DMS153 treated with DMSO at 0.1 percent for 48 hours (cell line): ENCODE measurements at regions not wholly inside any gene's neighbourhood (a gene's known extent, or its start where the extent isn't known, plus 50 kb on each side); places are given as distances from the start of the nearest gene placed in this dataset.
"Not testable (repeated sequence)": the region's sequence is repeated elsewhere in the genome, so short reads cannot be mapped to it uniquely, and the experiment has no call there.

Source experiments
- DNase-seq: peaks from one replicate; lab custom pipeline; 2025; ENCODE audit not compliant: unreplicated experiment; lab: John Stamatoyannopoulos, UW

DNA sequence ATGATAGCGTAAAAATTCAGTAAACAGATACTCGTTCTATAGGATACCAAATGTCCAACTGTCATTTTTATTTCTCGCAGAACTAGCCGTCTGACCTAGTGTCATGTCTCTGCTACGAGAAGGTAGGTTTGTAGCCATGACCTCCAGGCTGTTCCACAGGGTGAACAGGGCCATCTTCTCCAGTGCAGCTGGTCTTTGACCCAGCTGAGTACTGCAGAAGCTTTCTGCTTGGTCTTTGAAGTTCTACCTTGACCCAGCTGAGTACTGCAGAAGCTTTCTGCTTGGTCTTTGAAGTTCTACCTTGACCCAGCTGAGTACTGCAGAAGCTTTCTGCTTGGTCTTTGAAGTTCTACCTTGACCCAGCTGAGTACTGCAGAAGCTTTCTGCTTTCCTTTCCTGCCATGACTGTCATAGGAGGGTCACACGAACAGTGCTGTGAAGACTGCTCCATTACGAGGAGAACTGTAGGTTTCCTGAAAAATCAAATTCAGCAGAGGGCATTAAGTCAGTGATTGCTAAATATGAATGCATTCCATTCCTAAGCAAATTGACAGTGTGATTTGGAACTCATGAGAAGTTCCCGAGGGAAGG lies 532.8 kb upstream of the NRP1 start:
- DNase-seq: not testable (repeated sequence)

DNA sequence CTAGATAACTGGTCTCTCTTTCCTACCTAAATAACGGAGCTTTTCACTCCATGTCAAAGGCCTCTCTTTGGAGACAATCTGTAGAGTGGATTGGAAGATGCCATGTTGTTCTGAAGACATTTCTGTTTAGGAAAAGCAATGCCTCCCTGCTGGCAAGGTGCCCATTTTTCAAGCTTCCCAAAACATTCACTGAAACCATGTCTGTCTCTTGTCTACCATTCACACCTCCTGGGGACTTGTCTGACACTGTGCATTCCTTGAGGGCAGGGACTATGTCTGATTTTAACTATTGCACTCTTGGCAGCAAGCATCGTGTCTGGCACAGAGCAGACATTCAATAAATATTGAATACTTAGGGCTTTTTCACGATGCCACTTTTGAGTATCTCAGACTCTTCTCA lies 528.9 kb upstream of the NRP1 start:
- no peak for DNase-seq

DNA sequence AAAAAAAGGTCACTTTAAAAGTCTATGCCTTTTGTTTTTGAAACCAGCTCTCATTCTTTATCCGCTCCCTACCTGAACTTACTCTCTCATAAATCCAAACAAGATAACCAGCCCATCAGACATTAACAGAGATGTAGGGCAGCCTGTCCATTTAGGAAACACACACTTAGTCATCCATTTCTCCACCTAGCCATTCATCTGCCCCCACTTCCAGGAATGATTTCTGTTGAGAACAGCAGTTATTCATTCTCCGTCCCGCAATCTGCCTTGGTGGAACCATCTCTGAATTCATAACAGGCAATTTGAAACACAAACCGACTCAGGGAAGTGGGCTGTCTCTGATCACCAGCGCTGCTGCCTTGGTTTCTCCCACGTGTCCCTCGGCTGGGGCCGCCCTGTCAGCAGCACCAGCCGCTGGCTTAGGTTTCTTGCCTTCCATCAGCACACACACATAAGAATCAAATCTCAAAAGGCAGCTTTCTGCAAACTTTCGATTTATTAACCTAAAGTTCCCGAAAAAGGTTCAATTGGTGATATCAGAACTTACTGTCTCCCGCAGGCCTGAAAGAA lies 528.2 kb upstream of the NRP1 start:
- no peak for DNase-seq

DNA sequence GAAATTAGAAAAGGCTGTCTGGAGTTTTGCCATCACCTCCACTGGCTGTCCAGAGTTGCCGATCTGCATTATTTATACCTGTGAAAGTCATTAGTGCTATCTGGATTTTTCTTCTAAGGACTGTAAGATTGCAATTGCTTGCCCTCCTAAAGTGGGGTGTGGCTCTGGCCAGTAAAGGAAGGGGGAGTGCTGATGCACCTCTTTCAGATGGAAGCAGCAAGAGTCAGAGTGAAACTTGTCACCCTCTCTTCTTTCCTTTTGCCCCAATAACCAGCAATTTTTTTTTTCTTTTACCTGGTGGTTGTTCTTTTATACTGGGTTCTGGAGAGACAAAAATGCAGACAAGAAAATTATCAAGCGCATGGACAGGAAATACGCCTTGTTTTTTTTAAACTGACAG lies 527.4 kb upstream of the NRP1 start:
- no peak for DNase-seq

DNA sequence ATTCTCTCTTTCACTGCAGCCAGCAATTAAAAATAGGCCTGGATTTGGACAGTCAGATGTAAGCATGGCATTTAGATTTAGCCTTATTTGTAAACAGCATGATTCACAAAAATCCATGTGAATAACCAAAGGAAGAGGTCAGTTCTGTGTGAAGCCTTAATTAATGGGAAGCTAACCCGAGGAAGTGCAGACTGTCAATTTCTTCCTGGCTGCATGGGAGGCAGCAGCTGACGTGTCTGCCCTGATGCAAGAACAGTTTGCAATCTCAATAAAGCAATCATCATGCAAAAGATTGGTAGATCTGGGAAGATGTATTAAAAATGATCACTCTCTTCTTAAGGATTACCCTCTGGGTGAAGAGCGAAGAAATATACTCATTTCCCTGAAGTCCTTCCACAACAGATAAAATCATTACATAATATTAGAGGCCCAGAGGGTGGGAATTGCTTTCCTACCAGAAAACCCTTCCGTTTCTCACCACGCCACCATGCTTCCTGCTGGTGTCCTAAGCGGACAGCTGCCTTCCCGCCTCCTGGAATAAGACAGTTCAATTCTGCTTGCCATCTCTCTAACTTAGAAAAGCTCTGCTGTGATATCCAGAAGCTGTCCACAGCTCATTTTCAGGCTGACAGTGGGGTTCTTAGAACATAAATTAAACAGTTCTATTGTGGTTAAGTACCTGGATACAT lies 526.7 kb upstream of the NRP1 start:
- no peak for DNase-seq

DNA sequence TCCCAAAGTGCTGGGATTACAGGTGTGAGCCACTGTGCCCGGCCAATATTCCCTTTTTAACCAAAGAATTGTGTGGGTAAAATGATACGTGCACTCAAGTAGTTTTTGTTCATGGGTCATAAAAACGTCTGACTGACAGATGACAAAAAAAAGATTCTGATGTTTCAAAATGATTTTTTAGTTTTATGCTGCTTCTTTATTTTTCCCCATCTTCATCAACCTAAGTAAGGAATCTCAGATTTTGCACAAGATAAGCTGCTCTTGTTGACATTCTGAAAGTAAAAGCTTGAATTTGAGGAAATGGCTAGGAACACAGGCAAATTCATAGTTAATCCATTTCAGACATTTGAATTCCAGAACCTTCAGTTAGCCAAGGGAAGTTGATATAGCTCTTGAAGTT lies 526.1 kb upstream of the NRP1 start:
- DNase-seq: no peak

DNA sequence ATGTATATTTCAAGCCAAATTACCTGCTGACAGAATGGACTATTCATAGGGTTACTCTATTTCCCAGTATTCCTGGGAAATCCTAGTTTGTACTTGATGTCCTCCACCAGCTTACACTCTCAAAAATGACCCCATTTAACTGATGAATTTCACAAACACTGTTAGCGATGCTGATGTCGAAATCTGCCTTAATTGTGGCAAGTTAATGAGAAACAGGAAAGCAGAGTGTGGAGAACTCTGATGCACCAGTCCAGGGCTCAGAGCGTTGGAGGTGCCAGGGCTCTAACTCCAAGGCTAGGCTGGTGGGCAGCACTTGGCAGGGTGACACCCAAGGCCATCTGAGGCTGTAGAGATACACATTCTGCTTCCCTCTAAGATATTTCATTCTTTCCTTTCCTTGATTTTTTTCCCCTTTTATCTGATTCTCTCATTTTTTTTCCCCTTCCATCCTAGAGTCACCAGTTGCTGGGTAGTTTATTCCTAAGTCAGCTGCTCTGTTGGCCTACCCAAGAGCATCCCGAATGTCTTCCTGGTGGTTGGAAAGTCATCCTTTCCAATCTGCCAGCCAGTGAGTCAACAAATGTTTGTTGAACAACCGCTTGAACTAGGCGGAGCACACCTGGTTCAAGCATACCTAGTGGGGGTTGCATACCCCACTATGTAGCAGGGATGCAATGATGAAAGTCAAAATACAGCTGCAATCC lies 525.0 kb upstream of the NRP1 start:
- DNase-seq: no peak

DNA sequence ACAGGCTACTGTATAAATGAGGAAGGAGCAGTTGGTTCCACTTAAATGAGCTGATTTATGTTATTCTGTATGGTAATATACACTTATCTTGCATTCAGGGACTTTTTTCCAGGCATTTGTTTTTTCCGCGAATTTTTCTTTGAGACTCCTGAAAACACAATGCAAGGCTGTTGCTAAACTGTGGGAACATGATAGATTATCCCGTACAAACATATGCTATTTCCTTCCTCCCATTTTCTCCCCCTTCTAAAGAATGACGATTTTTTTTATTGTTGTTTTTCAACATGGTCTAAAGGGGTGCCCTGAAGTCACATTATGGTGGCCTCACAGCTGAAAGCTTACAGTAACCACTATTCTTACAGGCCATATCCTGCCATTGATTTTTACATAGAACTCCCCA lies 523.9 kb upstream of the NRP1 start:
- DNase-seq: no peak

DNA sequence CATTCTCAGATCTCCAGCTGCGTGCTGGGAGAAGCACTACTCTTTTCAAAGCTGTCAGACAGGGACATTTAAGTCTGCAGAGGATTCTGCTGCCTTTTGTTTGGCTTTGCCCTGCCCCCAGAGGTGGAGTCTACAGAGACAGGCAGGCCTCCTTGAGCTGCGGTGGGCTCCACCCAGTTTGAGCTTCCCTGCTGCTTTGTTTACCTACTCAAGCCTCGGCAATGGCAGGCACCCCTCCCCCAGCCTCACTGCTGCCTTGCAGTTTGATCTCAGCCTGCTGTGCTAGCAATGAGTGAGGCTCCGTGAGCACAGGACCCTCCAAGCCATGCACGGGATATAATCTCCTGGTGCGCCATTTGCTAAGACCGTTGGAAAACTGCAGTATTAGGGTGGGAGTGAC lies 518.8 kb upstream of the NRP1 start:
- not testable (repeated sequence) for DNase-seq

DNA sequence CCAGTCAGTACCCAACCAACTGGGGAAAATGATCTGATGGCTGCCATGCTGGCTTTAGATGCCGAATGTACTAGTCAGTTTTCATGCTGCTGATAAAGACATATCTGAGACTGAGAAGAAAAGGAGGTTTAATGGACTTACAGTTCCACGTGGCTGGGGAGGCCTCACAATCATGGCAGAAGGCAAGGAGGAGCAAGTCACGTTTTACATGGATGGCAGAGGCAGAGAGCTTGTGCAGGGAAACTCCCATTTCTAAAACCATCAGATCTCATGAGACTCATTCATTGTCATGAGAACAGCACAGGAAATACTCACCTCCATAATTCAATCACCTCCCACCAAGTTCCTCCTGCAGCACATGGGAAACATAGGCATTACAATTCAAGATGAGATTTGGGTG lies 508.9 kb upstream of the NRP1 start:
- no peak for DNase-seq

DNA sequence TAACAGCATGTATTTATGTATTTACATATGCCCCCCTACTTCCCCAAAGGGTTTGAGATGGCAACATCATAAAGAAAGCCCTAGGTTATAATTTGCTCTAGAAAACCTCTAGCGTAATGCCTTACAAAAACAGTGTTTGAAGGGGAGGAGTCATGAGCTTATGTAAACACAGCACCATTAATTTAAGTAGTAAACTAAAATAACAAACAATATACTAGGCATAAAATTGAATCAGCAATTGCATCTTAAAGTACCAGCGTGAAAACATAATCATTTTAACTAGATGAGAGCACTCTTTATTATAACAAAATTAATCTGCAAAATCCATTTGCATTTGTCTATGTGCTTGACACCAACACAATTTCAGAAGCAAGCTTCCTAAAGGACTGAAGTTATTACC lies 507.2 kb upstream of the NRP1 start:
- no peak for DNase-seq

DNA sequence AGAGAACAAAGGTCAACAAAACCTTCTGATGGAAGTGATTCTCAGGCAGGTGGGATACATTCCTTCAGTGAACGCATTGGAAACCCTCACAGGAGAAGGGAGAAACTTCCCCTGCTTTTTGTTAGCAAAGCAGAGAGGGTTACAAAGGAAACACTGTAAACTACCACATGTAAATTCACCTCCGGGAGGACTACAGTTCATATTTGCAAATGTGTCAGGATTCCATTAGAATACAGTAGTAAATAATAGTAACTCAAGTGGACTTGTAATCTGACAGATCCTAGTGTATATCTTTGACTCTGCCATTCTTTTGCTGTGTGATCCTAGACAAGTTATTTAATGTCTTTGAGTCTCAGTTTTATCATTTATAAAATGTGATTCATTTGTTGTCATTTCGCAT lies 504.3 kb upstream of the NRP1 start:
- no peak for DNase-seq

DNA sequence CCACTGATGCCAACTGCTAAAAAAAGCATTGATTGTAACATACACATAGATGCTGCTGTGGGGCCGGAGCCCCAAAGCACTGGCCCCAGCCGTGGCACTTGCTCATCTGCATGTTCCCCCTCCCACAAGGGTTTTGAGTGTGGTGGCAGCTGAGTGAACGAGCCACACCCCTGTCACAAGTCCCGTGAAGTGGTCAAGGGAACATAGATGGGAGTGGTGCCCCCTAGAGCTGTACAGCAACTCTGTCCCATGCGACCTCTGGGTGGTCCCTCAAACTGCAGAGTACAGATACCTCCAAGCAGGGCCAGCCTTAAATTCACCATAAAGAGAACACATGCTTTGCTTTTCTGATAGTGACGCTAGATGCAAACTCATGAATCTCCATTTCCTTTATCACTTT lies 503.3 kb upstream of the NRP1 start:
- no peak for DNase-seq

DNA sequence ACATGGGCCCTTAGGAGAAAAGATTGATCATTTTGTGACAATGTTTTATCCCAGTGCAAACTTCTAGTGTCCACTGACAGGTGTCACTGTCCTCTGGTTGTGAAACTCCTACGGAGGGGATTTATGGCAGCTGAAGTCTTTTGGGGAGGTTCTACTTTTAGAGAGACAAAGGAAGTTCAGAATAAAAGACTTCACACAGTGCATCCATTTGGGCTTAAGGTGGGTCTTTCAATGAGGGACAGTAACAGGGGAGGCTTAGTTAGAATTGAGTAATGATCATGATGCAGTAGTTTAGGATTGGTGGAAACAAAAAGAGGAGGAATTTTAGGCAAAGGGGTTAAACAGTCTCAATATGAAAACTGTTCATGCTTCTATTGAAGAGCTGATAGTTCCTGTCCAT lies 501.1 kb upstream of the NRP1 start:
- DNase-seq: no peak

DNA sequence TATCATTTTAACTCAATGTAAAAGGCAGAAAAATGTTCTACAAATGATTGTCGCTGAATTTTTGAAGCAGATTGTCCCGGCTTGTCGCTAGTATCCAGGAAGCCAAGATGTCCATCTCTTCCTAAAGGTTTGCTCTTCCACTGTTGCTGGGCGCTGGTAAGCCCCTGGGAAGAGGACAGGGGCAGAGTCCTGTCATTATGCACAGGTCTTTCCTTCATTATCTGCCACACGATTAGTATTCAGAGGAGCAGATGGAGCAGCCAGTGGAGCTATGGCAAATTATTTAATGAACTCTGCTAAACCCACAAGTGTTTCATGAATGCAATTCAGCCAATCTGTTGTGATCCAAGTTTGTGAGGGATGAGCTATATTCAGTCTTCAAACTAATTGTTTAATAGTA lies 499.1 kb upstream of the NRP1 start:
- DNase-seq: no peak

DNA sequence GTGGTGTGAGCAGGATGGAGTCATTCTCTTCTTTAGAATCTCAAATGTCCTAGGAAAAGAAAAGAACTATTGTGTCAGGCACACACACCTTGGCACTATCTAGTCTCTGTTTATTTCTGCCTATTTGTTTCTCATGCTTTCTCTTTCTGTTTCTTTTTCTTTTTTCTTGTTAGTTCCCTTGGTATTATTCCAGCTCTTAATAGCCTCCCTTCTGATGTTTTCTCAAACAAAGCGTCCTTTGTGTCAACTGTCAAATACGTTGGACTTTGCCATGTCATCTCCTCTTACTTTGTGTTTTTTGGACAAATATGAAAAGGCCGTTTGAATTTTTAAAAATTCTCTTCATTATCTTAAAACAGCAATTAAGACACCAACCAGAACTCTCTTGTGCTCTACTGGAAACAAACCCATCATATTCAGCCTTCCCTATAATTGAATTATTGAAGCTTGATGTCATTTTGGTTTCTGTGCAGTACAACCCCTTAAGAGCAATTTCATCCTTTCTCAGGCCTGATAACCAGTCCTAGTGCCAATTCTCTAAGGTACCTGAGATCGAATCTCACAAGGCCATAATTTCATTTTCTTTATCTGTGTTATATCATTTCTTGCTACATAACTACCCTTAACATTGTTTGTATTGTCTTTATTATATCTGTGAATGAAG lies 497.8 kb upstream of the NRP1 start:
- no peak for DNase-seq

DNA sequence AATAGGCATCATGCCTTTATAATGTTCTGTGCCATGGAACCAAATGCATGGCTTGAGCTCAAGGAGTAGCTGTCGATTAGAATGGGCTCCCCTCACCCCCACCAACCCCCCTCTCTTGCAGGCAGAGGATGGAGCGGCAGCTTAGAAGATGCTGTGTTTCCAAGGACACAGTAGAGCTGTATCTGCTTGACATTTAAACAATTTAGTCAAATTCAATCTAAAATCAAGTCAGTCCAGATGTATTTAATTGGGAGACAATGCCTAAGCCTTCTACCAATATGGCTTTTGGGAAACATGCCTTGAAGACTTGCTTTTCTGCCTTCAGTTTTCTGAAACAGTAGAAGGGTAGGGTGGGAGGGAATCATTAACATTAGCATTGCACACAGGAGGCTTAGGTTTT lies 497.1 kb upstream of the NRP1 start:
- DNase-seq: no peak

DNA sequence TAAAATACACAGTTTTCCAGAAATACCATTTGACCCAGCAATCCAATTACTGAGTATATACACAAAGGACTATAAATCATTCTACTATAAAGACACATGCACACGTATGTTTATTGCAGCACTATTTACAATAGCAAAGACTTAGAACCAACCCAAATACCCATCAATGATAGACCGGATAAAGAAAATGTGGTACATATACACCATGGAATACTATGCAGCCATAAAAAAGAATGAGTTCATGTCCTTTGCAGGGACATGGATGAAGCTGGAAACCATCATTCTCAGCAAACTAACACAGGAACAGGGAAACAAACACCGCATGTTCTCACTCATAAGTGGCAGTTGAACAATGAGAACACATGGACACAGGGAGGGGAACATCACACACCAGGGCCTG lies 495.4 kb upstream of the NRP1 start:
- not testable (repeated sequence) for DNase-seq

DNA sequence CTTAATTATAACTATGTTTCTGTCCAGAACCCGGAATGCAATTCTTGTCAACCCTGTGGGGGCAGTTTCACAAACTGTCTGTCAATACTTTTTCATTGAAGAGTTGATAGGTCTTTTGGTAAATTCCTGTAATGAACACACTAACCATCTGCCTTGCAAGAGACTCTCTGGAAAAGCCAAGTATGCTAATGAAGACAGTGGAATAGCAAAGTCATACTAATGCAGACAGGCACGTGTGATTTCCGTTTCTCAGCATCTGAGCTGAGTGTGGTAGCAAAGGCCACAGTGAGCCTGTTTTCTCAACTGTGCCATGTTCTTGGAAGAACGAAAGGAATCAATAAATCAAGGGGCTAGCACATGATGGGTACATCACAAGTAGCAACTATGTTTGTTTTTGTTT lies 494.1 kb upstream of the NRP1 start:
- no peak for DNase-seq

DNA sequence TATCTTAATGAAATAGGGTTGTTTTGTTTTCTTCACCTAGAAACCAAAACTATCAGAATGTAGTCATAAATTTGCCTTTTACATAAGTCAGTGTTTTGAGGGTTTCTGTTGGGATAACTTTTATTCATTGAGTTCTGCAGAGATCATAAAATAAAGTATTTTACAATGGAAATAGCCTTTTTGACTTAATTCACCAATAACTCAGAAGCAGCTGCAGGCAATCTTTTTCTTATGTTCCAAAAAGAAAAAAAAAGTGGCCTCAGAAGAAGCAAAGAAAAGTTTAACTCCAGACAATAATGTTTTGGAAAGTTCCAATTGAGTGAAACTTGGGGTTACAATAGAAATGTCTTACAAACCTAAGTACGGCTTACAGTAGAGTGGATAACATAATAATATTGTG lies 491.7 kb upstream of the NRP1 start:
- DNase-seq: no peak

DNA sequence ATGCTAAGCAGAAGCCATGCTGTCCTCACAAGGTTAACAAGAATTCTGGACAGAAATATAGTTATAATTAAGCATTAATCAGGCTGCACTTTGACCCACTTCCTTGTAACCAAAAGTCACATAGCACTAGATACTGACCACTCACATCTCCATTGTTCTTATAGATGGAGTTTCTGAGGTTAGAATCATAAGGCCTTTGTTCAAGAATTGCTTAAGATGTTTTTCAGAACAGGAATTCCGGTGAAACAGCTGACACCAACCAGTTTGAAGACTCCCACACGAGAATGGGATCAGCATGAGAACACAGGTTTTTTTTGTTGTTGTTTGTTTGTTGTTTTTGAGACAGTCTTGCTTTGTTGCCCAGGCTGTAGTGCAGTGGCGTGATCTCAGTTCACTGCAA lies 488.3 kb upstream of the NRP1 start:
- no peak for DNase-seq

DNA sequence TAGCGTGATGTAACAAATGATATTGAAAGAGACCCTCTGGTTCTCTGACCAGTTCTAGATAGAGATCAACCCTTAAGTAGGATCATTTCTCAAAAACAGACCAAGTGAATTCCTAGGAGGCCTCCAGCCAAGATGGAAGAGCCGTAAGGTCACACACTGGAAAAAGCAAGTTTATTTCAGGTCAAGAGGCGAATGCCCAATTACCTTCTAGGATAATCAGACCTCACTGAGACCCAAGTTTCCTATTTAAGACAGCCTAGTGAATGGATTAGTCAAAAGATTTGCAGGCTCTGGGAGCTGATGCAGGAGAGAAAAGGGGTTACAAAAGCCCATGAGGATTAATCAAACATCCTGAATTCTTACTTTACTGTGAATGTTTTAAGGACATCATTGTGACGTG lies 486.1 kb upstream of the NRP1 start:
- DNase-seq: no peak
